ENCODE measurements at regions not wholly inside any gene's neighbourhood (a gene's known extent, or its start where the extent isn't known, plus 50 kb on each side); places are given as distances from the start of the nearest gene placed in this dataset.

- no peaks in the 10 kb centered on the region for H3K36me3 ChIP-seq (ENCODE audit: control insufficient read depth in 2 of 2, extremely low read depth in 1 of 2, insufficient read depth in 2 of 2, low read length in 2 of 2)
- intact Hi-C loops (cut with micrococcal nuclease) = loop anchor here (2.0 kb wide), 1 partner anchor 439 kb away; no protein-coding TSS in a partner anchor
- H3K79me2 ChIP-seq (ENCODE audit: control insufficient read depth, insufficient read depth, low read length) = no peaks in the 10 kb centered on the region
- H3K9me3 ChIP-seq (replicated peaks; ENCODE audit: control insufficient read depth, insufficient read depth, low read length) = no peaks in the 10 kb centered on the region
- H3K4me3 ChIP-seq (replicated peaks in 1 of 3; ENCODE audit: insufficient read depth in 1 of 3, low read depth in 1 of 3, low read length in 3 of 3) = no peak overlapping the region
- no peak overlapping the region for H3K9ac ChIP-seq (replicated peaks; ENCODE audit: extremely low read depth, insufficient read depth, low read length)
- H3K27me3 ChIP-seq (ENCODE audit: control insufficient read depth in 2 of 2, insufficient read depth in 2 of 2, low read length in 2 of 2) = no peaks in the 10 kb centered on the region
- no peak overlapping the region for H2AFZ ChIP-seq (ENCODE audit: low read depth, low read length)
- no peaks in the 10 kb centered on the region for H3K4me1 ChIP-seq (ENCODE audit: control insufficient read depth, extremely low read depth, insufficient read depth, low read length)
- no peaks in the 10 kb centered on the region for H4K20me1 ChIP-seq (replicated peaks; ENCODE audit: control insufficient read depth, extremely low read depth, insufficient read depth, low read length)
- no peak for DNase-seq (ENCODE audit: low read depth, low spot score)
- dilution Hi-C loops (cut with MboI; ENCODE audit: extremely low pct_ligation_motif_present, low sequenced_read_pairs) = no loop called here
- POLR2A ChIA-PET = no interaction called here
- CTCF ChIA-PET = no interaction called here
- no peak for TF ChIP-seq MAX (IDR thresholded peaks at IDR 0.05; ENCODE audit: insufficient read depth, insufficient read length)
- TF ChIP-seq EZH2 (IDR thresholded peaks at IDR 0.05; ENCODE audit: borderline replicate concordance, low read depth, low read length, severe bottlenecking) = no peak
- no peak for TF ChIP-seq JUN (IDR thresholded peaks at IDR 0.05; ENCODE audit: borderline replicate concordance, insufficient read depth, insufficient read length, low read depth)
- TF ChIP-seq POLR2AphosphoS5 (IDR thresholded peaks at IDR 0.05; ENCODE audit: insufficient read depth, low read depth, low read length) = no peak
- no peak overlapping the region for H3K27ac ChIP-seq (ENCODE audit: insufficient read depth, low read depth, low read length)
- FAIRE-seq = no peak
- no peaks in the 10 kb centered on the region for H3K9me1 ChIP-seq (replicated peaks; ENCODE audit: control insufficient read depth, extremely low read depth, insufficient read depth, low read length)
- BruUV-seq (replicated peaks) = no TSS peak
- H3K4me2 ChIP-seq (ENCODE audit: insufficient read depth, low read length) = no peak overlapping the region
Measured at GRCh38 chr6:6495851-6496250, 92.7 kb upstream of the LY86 start.

- no peak for FAIRE-seq
- CTCF ChIA-PET = no interaction called here
Measured at GRCh38 chr6:6497541-6497940, 91.0 kb upstream of the LY86 start.

More at GRCh38 chr6:6497541-6497940, 91.0 kb upstream of the LY86 start:
- no peak for TF ChIP-seq JUN (IDR thresholded peaks at IDR 0.05; ENCODE audit: borderline replicate concordance, insufficient read depth, insufficient read length, low read depth)
- TF ChIP-seq POLR2AphosphoS5 (IDR thresholded peaks at IDR 0.05; ENCODE audit: insufficient read depth, low read depth, low read length) = no peak
- no peaks in the 10 kb centered on the region for H3K79me2 ChIP-seq (ENCODE audit: control insufficient read depth, insufficient read depth, low read length)
- dilution Hi-C loops (cut with MboI; ENCODE audit: extremely low pct_ligation_motif_present, low sequenced_read_pairs) = no loop called here
- POLR2A ChIA-PET = no interaction called here
- H3K27ac ChIP-seq (ENCODE audit: insufficient read depth, low read depth, low read length) = no peak overlapping the region
- H3K4me1 ChIP-seq (ENCODE audit: control insufficient read depth, extremely low read depth, insufficient read depth, low read length) = no peaks in the 10 kb centered on the region
- no peaks in the 10 kb centered on the region for H3K27me3 ChIP-seq (ENCODE audit: control insufficient read depth in 2 of 2, insufficient read depth in 2 of 2, low read length in 2 of 2)
- no peak for DNase-seq (ENCODE audit: low read depth, low spot score)
- no peak overlapping the region for H3K9ac ChIP-seq (replicated peaks; ENCODE audit: extremely low read depth, insufficient read depth, low read length)
- H3K4me2 ChIP-seq (ENCODE audit: insufficient read depth, low read length) = no peak overlapping the region
- no peaks in the 10 kb centered on the region for H3K9me1 ChIP-seq (replicated peaks; ENCODE audit: control insufficient read depth, extremely low read depth, insufficient read depth, low read length)
- no peak overlapping the region for H3K4me3 ChIP-seq (replicated peaks in 1 of 3; ENCODE audit: insufficient read depth in 1 of 3, low read depth in 1 of 3, low read length in 3 of 3)
- no peaks in the 10 kb centered on the region for H4K20me1 ChIP-seq (replicated peaks; ENCODE audit: control insufficient read depth, extremely low read depth, insufficient read depth, low read length)
- BruUV-seq (replicated peaks) = no TSS peak
- H3K9me3 ChIP-seq (replicated peaks; ENCODE audit: control insufficient read depth, insufficient read depth, low read length) = no peaks in the 10 kb centered on the region
- intact Hi-C loops (cut with micrococcal nuclease) = no loop called here
- H3K36me3 ChIP-seq (ENCODE audit: control insufficient read depth in 2 of 2, extremely low read depth in 1 of 2, insufficient read depth in 2 of 2, low read length in 2 of 2) = no peaks in the 10 kb centered on the region
- no peak overlapping the region for H2AFZ ChIP-seq (ENCODE audit: low read depth, low read length)

All from endothelial cell of umbilical vein (primary cell).